HuH-7 (cell line): ENCODE measurements at regions not wholly inside any gene's neighbourhood (a gene's known extent, or its start where the extent isn't known, plus 50 kb on each side); places are given as distances from the start of the nearest gene placed in this dataset.
"Not testable (repeated sequence)": the region's sequence is repeated elsewhere in the genome, so short reads cannot be mapped to it uniquely, and the experiment has no call there.

ENCODE experiments used
- DNase-seq: peaks from one replicate; pipeline ENCODE4 v3.0.0; 2011; ENCODE audit warnings: low spot score

DNA sequence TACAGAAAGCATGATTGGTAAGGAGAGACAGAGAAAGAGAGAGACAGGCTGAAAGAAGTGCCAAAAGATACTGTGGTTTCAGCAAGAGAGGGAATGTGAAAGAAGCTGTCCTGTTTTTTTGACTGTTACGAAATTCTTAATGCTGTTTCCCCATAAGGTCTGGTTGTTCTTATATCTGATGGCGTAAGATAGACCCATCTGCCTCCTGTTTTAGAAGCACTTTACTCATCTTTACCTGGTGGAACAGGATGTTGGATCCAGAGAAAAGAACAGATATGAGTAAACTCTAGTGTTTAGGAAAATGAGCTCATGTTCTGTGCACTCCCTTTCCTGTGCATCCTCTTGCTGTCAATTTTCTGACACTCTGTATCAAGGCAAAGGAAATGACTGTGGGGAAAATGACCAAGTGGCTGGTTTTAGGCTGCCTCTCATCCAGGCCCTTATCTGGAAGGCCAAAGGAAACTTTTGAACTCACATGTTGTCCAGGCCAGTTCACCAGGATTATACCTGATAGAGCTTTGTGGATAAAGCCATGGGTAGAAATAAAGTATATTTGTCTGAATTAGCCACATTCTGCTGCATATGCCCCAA, 311.7 kb upstream of the HTR2C start:
- no peak for DNase-seq

DNA sequence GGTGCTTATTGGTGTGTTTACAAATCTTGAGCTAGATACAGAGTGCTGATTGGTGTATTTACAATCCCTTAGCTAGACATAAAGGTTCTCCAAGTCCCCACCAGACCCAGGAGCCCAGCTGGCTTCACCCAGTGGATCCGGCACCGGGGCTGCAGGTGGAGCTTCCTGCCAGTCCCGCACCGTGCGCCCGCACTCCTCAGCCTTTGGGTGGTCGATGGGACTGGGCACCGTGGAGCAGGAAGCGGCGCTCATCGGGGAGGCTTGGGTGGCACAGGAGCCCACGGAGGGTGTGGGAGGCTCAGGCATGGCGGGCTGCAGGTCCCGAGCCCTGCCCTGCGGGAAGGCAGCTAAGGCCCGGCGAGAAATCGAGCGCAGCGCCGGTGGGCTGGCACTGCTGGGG, 313.5 kb upstream of the HTR2C start:
- not testable (repeated sequence) for DNase-seq

DNA sequence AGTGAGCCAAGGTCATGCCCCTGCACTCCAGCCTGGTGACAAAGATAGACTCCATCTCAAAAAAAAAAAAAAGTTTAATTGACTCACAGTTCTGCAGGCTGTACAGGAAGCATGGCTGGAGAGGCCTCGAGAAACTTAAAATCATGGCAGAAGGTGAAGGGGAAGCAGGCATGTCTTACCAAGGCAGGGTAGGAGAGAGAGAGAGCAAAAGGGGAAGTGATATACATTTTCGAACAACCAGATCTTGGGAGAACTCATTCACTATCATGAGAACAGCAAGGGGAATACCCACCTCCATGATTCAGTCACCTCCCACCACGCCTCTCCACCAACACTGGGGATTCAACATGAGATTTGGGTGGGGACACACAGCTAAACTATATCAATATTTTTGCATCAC, 315.2 kb upstream of the HTR2C start:
- DNase-seq: no peak

DNA sequence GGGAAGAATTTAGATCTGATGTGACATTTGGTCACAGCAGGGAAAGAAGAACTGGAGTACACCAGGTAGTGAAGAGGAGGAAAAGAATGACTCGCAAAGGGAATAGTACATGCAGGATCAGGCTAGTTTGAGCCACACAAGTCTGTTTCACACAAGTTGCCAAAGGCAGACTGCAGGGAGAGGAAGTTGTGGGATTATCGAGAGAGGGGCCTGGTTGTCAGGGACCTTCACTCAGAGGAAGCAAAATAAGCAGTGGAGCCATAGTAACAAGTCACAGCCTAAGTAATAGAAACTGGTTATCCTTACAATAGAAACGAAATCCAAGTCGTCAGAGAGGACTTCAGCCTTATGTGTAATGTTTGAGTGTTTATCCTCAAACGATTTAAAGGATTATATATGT, 316.7 kb upstream of the HTR2C start:
- no peak for DNase-seq

DNA sequence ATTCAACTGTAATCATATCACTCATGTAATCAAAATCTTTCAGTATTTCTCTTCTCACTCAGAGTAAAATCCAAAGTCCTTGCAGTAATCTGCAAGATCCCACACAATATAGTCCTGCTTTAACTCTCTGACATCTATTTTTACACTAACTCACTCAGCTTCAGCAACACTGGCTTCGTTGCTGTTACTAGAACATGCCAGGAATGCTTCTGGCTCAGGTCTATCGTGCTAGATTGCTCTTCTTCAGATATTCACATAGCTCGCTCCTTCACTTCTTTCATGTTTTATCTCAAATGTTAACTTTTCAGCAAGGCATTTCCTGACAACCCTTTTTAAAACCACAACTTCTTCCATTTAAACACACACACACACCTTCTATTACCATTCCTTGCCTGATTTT, 331.7 kb upstream of the HTR2C start:
- no peak for DNase-seq

DNA sequence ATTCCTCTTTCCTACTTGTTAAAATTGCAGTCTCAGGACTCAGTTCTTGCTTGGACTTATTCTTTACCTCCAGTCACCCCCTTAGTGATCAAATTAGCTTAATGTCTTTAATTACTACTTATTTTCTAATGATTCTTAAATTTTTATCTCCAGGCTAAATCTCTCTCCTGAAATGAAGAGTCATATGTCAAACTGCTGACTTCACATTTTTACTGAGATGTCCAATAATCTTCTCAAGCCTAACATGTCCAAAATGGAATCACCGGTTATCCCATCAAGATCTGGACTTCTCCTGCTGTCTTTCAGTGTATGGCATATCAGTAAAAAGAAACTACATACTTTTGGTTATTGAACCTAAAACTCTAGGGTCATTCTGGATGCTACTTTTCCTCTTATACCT, 332.3 kb upstream of the HTR2C start:
- no peak for DNase-seq

DNA sequence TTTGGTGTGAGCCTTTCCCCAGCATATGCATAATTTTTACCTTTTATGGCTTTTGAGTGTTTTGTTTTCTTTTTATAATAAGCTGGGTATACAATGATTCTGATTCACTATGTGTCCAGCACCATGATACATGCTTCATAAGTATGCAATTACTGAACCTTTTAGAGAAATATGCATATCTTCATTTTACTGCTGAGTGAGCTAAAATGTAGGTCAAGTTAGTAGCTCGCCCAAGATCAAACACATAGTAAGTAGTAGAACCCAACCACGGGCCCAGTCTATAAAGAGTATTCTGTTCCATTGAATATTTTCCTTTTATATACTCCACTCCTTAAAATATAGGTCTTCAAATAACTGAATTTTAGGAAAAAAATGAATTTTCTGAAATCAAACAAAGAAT, 362.4 kb upstream of the HTR2C start:
- no peak for DNase-seq

DNA sequence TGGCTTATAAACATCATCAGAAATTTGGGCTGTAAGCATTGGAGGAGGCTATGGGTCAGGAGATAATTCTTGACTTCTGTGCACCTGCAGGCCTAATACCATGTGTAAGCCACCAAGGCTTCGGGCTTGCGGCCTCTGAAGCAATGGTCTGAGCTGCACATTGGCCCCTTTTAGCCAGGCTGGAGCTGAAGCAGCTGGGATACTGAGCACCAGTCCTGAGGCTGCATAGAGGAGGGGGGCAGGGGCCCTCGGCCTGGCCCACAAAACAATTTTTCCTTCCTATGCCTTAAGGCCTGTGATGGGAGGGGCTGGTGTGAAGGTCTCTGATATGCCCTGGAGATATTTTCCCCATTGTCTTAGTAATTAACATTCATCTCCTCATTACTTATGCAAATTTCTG, 373.0 kb upstream of the HTR2C start:
- no peak for DNase-seq

DNA sequence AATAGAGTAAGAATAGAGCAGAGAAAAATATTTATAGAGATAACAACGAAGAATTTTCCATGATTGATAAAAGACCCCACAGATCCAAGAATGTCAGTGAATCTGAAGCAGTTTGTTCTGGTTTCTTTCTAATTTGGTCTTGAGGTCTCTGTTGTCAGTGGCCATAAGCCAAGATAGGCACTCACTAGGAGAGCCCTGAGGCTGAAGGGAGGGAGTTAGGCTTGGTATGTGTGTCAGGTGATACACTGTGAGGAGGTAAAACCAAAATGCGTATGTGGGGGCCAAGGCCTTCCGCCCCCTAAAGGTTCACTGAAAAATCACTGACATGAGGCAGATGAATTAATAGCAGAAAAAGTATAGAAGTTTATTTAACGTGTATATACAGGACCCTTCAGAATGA, 382.3 kb upstream of the HTR2C start:
- no peak for DNase-seq

DNA sequence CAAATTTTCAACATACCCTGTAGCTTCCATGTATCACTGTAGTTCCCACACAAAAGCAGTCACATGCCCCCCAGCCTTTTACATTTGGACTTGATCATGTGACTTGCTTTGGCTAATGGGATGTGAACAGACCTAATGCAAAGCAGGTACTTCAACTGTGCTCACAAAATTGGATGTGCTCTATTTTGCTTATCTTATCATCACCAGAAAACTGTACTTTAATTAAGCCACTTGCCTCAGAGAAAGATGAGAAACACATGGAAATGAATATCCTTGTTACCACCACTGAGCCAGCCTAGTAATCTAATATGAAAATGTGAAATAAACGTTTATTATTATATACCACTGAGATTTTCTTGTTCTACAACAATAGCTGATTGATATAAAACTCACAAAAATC, 402.7 kb upstream of the HTR2C start:
- no peak for DNase-seq

DNA sequence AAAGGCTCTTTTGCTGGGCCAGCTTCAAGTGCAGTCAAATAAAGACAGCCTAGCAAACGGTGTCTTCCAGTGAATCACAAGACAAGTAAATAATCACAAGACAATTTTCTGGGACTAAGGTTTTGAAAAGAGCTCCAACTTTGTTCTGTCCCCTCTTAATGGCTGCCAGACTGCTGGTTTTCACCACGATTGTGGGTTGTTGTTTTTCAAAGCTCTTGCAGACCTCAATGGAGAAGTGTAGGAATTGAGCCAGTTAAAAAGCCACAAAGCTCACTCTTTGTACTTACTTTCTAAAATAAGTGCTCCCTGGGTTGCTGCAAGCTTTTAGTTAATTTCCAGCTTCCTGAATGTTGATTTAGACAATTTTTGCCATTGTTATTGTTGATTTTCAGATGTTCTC, 405.8 kb upstream of the HTR2C start:
- DNase-seq: no peak

DNA sequence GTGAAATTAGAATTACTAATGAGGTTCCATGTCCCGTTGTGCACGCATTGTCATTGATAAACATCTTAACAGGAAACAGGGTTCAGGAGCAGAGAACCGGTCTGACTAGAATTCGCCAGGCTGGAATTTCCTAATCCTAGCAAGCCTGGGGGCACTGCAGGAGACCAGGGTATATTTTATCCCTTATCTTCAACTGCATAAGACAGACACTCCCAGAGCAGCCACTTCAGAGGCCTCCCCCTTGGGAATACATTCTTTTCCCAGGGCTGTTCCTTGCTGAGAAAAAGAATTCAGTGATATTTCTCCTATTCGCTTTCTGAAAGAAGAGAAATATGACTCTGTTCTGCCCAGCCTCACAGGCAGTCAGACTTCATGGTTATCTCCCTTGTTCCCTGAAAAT, 416.6 kb upstream of the HTR2C start:
- DNase-seq: not testable (repeated sequence)

DNA sequence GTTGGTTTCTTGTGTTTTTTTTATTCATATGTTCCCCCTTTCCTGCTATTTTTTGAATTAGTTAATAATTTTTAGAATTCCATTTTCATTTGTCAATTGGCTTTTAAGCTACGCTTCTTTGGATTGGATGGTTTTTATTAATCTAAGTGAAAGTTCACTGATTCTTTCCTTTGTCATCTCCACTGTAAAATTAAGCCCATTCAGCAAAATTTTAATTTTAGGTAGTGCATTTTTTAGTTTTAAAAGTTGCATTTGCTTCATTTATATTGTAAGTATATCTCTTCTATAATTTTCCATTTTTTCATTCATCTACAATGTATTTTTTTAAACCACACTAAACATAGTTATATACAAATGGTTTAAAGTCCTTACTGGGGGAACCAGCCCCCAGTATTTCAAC, 417.3 kb upstream of the HTR2C start:
- no peak for DNase-seq

DNA sequence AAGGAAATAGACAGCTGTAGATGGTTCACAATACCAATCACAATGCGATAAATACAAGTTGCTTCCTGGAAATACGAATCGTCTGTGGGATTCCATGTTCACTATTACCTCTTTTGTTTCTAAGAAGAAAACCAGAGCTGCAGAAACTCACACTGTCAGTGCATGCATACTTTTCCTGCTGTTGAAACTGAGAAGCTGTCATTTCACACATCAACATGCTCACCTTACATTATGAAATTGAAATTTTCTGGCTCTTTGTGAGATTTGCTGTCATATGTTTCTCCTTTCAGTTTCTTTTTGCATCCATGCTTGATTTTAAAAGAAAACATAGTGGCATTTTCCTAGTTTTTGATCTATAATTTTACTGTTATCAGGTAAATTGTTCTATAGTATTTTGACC, 418.3 kb upstream of the HTR2C start:
- no peak for DNase-seq

DNA sequence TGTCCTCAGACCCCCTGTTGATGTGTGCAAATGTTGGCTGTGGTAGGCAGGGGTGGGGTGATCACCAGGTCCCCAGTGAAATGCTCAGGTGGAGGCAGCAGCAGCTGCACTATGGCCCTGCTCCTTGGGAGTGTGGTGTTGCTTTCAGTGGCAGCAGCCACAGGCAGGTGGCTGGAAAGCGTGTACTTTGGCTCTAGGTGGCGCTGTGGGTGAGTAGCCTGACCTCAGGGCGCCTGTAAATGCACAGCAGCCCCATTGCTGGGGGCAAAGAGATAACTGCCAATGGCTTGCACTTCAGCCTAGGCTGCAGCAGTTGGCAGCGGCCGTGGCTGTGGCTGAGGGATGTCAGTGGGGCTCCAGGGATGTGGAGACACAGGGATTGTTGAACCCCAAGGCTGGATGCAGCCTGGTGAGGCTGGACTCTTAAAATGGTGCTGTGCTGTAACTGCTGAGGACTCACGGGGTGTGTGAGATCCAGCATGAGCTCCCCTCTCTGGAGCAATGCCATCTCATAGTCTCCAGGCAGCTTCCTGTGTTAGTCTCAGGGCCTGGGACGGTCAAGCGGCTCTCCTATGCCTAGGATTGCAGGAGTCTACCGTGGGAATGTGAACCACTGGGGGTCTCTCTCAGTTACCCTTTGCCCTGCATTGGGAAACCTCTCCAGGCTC, 421.7 kb upstream of the HTR2C start:
- DNase-seq: peak; percentile 3

DNA sequence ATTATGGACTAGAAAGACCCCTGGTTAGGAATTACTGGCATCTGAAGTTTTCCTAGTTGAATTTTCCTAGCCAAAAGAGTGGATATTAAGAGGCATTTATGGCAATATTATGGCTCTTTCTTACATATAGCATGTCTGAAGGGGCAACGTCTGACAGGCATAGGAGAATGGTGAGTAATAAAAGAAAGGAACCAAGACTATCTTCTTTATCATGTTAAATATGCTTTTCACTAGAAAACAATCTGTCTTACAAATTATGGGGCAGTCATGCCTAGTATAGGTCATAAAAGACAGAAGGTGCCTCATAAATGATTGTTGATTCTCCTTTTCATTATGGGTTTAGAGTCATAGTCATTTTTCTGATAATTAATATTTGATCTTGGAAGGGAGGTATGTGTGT, 431.1 kb upstream of the HTR2C start:
- no peak for DNase-seq

DNA sequence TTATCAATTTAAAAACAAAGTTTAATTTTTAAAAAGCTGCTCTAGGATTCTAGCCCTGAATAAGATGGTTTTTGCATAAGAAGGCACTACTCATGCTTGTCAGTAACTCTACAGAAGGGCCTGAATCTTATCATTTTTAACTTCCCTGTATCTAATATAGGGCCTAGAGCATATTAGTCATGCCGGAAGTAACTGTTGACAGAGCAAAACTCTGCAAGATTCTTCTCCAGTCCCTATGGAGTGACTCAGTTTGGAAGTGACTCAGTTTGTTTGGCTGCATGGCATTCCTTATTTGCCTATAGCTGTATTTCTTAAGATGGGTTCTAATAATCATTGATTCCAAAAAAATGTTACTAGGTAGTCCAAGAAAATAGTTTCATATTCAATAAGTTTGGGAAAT, 431.8 kb upstream of the HTR2C start:
- DNase-seq: no peak

DNA sequence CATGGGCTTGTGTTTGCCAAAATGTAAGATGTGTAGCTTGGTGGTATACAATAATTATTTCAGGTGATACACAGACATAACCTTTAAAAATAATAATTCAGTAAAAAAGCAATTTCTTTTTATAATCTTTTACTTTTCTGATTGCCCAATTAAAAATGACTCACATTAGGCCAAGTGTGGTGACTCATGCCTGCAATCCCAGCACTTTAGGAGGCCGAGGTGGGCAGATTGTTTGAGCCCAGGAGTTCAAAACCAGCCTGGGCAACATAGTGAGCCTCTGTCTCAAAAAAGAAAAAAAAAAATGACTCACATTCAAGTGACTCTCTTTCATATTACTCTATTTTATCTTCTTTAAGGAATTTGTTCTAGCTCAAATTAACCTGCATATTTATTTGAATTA, 449.4 kb upstream of the HTR2C start:
- DNase-seq: no peak

DNA sequence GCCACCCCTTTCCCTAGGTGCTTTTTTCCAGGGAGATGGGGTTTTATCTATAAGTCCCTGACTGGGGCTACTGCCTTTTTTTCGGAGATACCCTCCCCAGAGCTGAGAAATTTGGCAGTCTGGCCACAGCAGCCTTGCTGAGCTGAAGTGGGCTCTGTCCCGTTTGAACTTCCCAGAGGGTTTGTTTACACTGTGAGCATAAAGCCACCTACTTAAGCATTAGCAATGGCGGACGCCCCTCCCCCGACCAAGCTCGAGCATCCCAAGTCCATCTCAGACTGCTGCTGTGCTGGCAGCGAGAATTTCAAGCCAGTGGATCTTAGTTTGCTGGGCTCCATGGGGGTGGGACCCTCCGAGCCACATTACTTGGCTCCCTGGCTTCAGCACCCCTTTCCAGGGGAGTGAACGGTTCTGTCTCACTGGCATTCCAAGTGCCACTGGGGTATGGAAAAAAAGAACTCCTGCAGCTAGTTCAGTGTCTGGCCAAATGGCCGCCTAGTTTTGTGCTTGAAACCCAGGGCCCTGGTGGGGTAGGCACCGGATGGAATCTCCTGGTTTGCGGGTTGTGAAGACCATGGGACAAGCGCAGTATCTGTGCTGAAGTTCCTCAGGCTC, 456.4 kb upstream of the HTR2C start:
- no peak for DNase-seq

DNA sequence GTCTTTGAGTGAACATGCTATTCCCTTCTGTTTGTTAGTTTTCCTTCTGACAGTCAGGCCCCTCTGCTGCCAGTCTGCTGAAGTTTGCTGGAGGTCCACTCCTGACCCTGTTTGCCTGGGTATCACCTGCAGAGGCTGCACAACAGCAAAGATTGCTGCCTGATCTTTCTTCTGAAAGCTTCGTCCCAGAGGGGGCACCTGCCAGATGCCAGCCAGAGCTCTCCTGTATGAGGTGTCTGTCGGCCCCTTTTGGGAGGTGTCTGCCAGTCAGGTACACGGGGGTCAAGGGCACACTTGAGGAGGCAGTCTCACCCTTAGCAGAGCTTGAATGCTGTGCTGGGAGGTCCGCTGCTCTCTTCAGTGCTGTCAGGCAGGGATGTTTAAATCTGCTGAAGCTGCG, 456.9 kb upstream of the HTR2C start:
- no peak for DNase-seq

DNA sequence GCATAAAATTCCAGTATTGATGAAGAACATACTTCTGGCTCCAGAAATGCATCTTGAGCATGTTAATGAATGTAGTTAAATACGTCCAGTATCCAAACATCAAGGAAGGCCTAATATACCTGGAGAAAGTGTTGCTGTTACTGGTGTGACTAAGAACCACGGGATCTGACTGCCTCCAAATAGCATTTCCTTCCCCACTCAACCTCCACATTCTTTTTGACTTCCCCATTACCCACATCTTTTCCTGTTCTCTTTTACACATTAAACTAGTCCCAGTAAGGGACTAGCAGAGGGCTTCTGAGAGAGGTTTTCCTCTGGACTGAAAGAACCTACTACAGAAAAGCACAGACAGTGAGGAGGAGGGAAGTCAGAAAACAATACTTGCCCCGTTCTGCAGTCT, 482.8 kb upstream of the HTR2C start:
- DNase-seq: no peak

DNA sequence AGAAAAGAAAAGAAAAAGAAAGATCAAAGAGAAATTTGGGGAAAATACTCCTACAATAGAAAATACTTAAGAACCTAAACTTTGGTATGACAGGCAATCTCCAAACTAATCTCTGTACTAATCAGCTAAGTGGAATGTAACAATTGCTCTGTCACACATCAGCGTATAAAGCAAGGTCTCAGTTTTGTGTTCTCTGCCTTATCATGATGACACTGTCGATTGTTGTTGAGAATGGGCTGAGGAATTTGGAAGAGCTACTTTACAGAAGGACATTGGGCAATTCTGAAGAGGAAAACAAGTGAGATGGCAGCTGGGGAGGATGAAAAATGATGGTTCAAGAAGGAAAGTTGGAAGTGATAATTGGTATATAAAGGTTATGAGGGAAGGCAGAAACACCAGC, 486.0 kb upstream of the HTR2C start:
- DNase-seq: no peak

DNA sequence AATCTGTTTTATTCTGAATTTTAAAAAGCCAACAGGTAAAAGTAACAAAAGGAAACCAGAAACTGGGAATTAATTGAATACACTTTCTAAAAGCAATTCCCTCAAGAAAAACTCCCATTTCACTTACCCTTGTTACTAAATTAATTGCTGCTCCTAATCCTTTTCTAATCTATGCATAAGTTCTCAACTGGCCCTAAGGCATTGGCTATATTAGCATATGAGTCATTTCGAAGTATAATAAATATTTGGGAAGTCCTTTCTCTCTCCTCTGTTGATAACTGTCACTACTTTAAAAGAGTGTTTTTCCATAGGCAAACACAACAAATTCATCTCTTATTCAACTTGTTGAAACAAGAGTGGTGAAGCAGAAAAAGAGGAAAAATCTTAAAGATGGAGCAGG, 486.5 kb upstream of the HTR2C start:
- no peak for DNase-seq

DNA sequence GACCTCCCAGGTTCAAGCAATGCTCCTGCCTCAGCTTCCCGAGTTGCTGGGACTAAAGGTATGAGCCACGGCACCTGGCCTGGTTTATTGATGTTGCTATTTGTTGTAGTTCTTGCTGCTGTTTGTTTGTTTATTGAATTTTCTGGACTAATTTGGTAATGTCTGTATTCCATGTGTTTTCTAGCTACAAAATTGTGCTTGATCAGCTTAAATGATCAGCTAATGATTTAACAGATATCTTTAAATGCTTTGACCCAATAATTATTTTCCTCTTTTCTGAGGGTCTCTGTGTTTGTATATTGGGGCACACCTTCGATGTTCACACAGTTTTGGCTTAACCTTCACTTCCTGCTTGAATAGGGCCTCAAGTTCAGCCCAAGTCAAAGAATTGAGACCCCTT, 488.1 kb upstream of the HTR2C start:
- DNase-seq: no peak
